ENCODE measurements at regions not wholly inside any gene's neighbourhood (a gene's known extent, or its start where the extent isn't known, plus 50 kb on each side); places are given as distances from the start of the nearest gene placed in this dataset.

- intact Hi-C loops (cut with DNase I; ENCODE audit: low total_unique reads) = no loop called here
- Histone ChIP-seq H3K9me3 (no peaks in the 10 kb centered on the region), H3K27me3 (no peaks in the 10 kb centered on the region), H3K4me1 (no peaks in the 10 kb centered on the region), H3K4me3 (no peak overlapping the region), H3K27ac (no peak overlapping the region), H3K36me3 (no peaks in the 10 kb centered on the region)
- TF ChIP-seq, protein P1, sequence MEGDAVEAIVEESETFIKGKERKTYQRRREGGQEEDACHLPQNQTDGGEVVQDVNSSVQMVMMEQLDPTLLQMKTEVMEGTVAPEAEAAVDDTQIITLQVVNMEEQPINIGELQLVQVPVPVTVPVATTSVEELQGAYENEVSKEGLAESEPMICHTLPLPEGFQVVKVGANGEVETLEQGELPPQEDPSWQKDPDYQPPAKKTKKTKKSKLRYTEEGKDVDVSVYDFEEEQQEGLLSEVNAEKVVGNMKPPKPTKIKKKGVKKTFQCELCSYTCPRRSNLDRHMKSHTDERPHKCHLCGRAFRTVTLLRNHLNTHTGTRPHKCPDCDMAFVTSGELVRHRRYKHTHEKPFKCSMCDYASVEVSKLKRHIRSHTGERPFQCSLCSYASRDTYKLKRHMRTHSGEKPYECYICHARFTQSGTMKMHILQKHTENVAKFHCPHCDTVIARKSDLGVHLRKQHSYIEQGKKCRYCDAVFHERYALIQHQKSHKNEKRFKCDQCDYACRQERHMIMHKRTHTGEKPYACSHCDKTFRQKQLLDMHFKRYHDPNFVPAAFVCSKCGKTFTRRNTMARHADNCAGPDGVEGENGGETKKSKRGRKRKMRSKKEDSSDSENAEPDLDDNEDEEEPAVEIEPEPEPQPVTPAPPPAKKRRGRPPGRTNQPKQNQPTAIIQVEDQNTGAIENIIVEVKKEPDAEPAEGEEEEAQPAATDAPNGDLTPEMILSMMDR (IDR thresholded peaks at IDR 0.05) = no peak
- no peak for TF ChIP-seq POLR2A (IDR thresholded peaks at IDR 0.05)
- TF ChIP-seq EP300 (IDR thresholded peaks at IDR 0.05; ENCODE audit: low read depth) = no peak
- TF ChIP-seq POLR2AphosphoS5 (IDR thresholded peaks at IDR 0.05) = no peak
- in situ Hi-C loops (cut with MboI; ENCODE audit: low pct_ligation_motif_present in 1 of 4, low pct_unique_long_range_greater_than_20kb in 1 of 4, low sequenced_read_pairs in 3 of 4) = no loop called here
- DNase-seq = no peak
Measured at GRCh38 chr3:28781053-28781452, 432.4 kb upstream of the AZI2 start.

- Histone ChIP-seq H3K36me3 (no peaks in the 10 kb centered on the region), H3K27me3 (no peaks in the 10 kb centered on the region), H3K27ac (no peak overlapping the region), H3K4me1 (no peaks in the 10 kb centered on the region), H3K9me3 (no peaks in the 10 kb centered on the region), H3K4me3 (no peak overlapping the region)
- no peak for DNase-seq
- in situ Hi-C loops (cut with MboI; ENCODE audit: low pct_ligation_motif_present in 1 of 4, low pct_unique_long_range_greater_than_20kb in 1 of 4, low sequenced_read_pairs in 3 of 4) = no loop called here
- WGBS, 2 donors (ENCODE audit: low coverage in 1 of 2) = 84% methylated on average over 3 of the region's 3 CpGs; no CpG with 5 or more reads in 1 of the 2 donors
- TF ChIP-seq EP300 (IDR thresholded peaks at IDR 0.05; ENCODE audit: low read depth) = no peak
- TF ChIP-seq POLR2A (IDR thresholded peaks at IDR 0.05) = no peak
- TF ChIP-seq POLR2AphosphoS5 (IDR thresholded peaks at IDR 0.05) = no peak
- TF ChIP-seq, protein P1 (IDR thresholded peaks at IDR 0.05) = no peak
- intact Hi-C loops (cut with DNase I; ENCODE audit: low total_unique reads) = no loop called here
Measured at GRCh38 chr3:28786446-28786845, 437.8 kb upstream of the AZI2 start.

GRCh38 chr3:28788571-28788970, 439.9 kb upstream of the AZI2 start:
- WGBS, 2 donors (ENCODE audit: low coverage in 1 of 2) = 55 to 56% methylated on average over 1 of the region's 1 CpG
- TF ChIP-seq POLR2AphosphoS5 (IDR thresholded peaks at IDR 0.05) = no peak
- TF ChIP-seq, protein P1 (IDR thresholded peaks at IDR 0.05) = no peak
- no peak for TF ChIP-seq EP300 (IDR thresholded peaks at IDR 0.05; ENCODE audit: low read depth)
- TF ChIP-seq POLR2A (IDR thresholded peaks at IDR 0.05) = no peak
- intact Hi-C loops (cut with DNase I; ENCODE audit: low total_unique reads) (no loop called here), in situ Hi-C loops (cut with MboI; ENCODE audit: low pct_ligation_motif_present in 1 of 4, low pct_unique_long_range_greater_than_20kb in 1 of 4, low sequenced_read_pairs in 3 of 4) (no loop called here)
- Histone ChIP-seq H3K27me3 (no peaks in the 10 kb centered on the region), H3K4me1 (no peaks in the 10 kb centered on the region), H3K4me3 (no peak overlapping the region), H3K27ac (no peak overlapping the region), H3K36me3 (no peaks in the 10 kb centered on the region), H3K9me3 (no peaks in the 10 kb centered on the region)
- no peak for DNase-seq

- no peaks in the 10 kb centered on the region for H3K9me3 ChIP-seq
- H3K36me3 ChIP-seq = no peaks in the 10 kb centered on the region
- 63 to 66% methylated on average over 6 of the region's 6 CpGs for WGBS, 2 donors (ENCODE audit: low coverage in 1 of 2)
- in situ Hi-C loops (cut with MboI; ENCODE audit: low pct_ligation_motif_present in 1 of 4, low pct_unique_long_range_greater_than_20kb in 1 of 4, low sequenced_read_pairs in 3 of 4) = no loop called here
- no peaks in the 10 kb centered on the region for H3K27me3 ChIP-seq
- intact Hi-C loops (cut with DNase I; ENCODE audit: low total_unique reads) = no loop called here
- H3K27ac ChIP-seq = no peak overlapping the region
- TF ChIP-seq, protein P1 (IDR thresholded peaks at IDR 0.05) = no peak
- TF ChIP-seq POLR2A (IDR thresholded peaks at IDR 0.05) (no peak), POLR2AphosphoS5 (IDR thresholded peaks at IDR 0.05) (no peak), EP300 (IDR thresholded peaks at IDR 0.05; ENCODE audit: low read depth) (no peak)
- no peaks in the 10 kb centered on the region for H3K4me1 ChIP-seq
- no peak overlapping the region for H3K4me3 ChIP-seq
- no peak for DNase-seq
Measured at GRCh38 chr3:28791713-28792255, 443.2 kb upstream of the AZI2 start.

All from transverse colon (tissue), 4 donors.